ENCODE measurements at regions not wholly inside any gene's neighbourhood (a gene's known extent, or its start where the extent isn't known, plus 50 kb on each side); places are given as distances from the start of the nearest gene placed in this dataset.

DNA sequence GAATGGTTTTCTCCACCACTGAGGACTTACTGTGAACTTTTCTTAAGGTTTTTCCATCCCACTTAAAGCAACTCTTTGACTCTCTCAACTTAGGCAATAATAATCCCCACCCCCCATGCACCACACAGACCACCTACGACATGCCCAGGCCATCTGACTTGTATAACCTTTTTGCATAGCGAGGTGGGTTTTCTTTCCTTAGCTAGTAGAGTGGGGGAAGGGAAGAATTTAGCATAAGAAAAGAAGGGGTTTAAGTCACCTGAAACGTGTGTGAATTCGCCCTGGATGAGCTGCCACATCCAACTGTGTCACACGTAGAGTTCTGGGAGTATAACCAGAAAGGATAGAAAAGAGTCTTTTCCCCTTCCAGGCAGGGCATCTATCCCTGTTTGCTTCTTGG, 262.7 kb downstream of the YTHDC2 start:
- intact Hi-C loops (cut with DNase I): no loop called here
- no peak for ATAC-seq (ENCODE audit: poor library complexity)
- DNase-seq: no peak

- ATAC-seq (ENCODE audit: poor library complexity): no peak
- intact Hi-C loops (cut with DNase I): no loop called here
- no peak for DNase-seq
These were observed 263.5 kb downstream of the YTHDC2 start for GRCh38 chr5:113776832-113777525.

GRCh38 chr5:113778147-113778546, 264.7 kb downstream of the YTHDC2 start:
- intact Hi-C loops (cut with DNase I): no loop called here
- ATAC-seq (ENCODE audit: poor library complexity) (no peak), DNase-seq (no peak)

DNA sequence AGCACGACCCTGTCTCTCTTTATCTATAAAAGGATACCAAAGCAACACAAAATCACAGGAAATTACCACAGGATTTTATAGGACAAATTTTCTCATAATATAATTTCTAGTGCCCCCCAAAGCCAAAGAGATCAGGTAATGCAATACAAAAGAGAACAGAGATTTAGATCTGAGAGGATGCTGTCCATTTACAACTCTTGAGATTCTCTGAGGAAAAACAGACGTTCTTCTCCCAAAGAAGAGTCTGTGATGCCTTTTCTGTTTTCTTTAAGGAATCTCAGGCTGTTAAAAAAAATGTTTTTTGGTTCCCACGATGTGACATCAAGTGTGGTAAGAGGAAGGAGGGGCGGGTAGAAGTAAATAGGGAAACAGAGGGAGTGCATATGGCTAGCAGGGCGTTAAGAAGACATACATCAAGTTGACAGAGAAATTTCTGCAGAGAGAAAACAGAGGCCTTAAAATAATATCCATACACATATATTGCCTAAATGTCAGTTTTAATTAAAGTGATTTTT, 274.7 kb downstream of the YTHDC2 start:
- DNase-seq (no peak), ATAC-seq (ENCODE audit: poor library complexity) (no peak)
- intact Hi-C loops (cut with DNase I): no loop called here

- ATAC-seq (ENCODE audit: poor library complexity): no peak
These were observed 276.3 kb downstream of the YTHDC2 start for GRCh38 chr5:113789769-113790168.

DNA sequence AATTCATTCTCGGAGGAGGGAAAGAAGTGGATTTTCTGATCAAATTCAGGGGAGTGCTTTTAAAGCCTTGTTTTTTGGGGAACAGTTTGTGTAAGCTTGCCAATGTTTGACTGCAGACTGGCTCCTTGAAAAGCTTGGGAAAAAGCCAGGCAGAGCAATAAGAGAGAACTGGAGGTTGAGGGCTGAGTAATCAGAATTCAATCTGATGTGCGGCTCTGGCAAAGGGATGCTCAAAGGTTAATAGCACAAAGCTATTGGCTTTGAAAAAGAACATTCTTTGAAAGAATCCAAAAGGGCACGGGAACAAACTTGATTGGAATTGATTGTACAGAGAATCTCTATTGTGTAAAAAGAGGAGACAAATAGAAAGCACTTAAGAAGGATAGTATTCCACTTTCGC, 279.3 kb downstream of the YTHDC2 start:
- no peak for DNase-seq
- no peak for ATAC-seq (ENCODE audit: poor library complexity)
- intact Hi-C loops (cut with DNase I): no loop called here

More at GRCh38 chr5:113789769-113790168, 276.3 kb downstream of the YTHDC2 start:
- DNase-seq: no peak
- intact Hi-C loops (cut with DNase I): no loop called here

GRCh38 chr5:113794981-113795380, 281.5 kb downstream of the YTHDC2 start:
- DNase-seq: no peak
- intact Hi-C loops (cut with DNase I): no loop called here
- ATAC-seq (ENCODE audit: poor library complexity): no peak

GRCh38 chr5:113800686-113801085, 287.2 kb downstream of the YTHDC2 start:
- no peak for DNase-seq

GRCh38 chr5:113804264-113804663, 290.8 kb downstream of the YTHDC2 start:
- ATAC-seq (ENCODE audit: poor library complexity) (no peak), DNase-seq (no peak)
- intact Hi-C loops (cut with DNase I): no loop called here

More at GRCh38 chr5:113800686-113801085, 287.2 kb downstream of the YTHDC2 start:
- ATAC-seq (ENCODE audit: poor library complexity): no peak
- intact Hi-C loops (cut with DNase I): no loop called here

DNA sequence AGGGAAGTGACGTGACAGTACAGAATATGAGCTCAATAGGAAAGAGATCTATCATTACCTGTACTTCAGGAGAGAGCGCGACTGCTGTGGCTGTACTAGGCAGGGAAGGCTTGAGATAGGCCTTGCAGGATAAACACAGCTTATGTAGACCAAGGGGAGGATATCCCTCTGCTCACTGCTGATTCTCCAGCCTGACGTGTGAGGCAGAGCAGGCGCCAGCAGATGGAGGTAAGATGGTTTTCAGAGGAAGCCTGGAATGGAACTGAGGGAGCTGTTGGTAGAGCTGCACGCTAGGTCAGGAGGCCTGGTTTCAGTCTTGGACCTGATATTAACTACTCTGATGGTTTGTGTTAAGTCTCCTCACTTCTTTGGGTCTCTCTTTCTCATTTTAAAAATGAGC, 291.4 kb downstream of the YTHDC2 start:
- no peak for ATAC-seq (ENCODE audit: poor library complexity)
- intact Hi-C loops (cut with DNase I): no loop called here

DNA sequence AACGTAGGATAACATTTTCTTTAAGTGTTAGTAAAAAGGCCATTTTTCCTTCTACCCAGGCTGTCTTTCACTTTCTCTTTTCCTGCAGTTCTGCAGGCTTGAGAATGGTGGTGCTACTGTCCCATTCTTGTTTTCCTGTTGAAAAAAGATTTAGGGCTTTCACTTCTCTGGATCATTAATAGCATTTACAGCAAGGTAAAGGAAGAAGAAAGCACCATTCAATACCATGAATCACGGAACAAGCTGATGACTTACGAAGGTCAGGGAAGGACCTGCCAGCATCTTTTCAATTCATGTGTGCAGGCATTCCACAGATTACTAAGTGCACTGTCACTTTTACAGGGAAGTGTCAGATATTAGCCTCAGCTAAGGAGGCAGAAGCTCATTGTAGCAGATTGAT, 292.8 kb downstream of the YTHDC2 start:
- intact Hi-C loops (cut with DNase I): no loop called here
- DNase-seq: no peak
- no peak for ATAC-seq (ENCODE audit: poor library complexity)

More for the DNA sequence above, 291.4 kb downstream of the YTHDC2 start:
- DNase-seq: no peak

DNA sequence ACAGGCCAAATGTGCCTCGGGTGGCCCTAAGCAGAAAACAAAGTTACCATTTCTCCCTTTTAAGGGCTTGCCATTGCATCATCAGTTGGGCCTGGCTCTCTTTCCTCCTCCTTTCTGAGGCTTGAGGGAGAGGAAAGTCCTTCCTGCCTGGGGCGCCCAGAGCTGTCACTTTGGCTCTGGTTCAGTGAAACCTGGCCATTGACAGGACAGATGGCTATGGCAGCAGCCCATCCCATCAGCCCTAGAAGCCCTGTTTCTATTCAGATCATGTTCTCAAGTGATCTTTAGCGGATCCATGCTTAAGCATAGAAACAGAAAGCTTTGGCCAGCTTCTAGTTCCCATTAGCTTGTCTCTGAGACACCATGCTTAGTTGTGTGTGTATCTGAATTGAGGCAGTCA, 293.4 kb downstream of the YTHDC2 start:
- ATAC-seq (ENCODE audit: poor library complexity) (peak; percentile 78), DNase-seq (peak; percentile 37)
- intact Hi-C loops (cut with DNase I): no loop called here

GRCh38 chr5:113807427-113807991, 294.0 kb downstream of the YTHDC2 start:
- ATAC-seq (ENCODE audit: poor library complexity) (peak; percentile 58), DNase-seq (no peak)
- intact Hi-C loops (cut with DNase I): no loop called here

DNA sequence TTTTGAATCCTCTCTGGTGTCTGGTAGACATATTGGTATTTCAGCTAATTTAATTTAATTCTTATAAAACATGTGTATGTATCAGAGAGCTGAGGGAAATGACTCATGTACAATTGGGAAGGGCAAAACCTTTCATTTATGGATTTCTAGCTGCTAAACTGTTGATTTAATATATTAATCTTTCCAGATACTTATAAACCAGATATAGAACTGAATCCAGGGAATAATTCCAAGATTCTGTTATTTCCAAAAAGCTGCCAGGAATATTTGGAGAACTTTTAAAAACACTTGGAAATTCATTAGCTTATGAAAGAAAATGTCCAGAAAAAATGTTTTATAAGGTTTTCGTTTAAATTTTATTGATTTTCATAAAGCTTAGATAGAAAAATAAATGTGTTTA, 295.5 kb downstream of the YTHDC2 start:
- ATAC-seq (ENCODE audit: poor library complexity) (no peak), DNase-seq (no peak)
- intact Hi-C loops (cut with DNase I): no loop called here

DNA sequence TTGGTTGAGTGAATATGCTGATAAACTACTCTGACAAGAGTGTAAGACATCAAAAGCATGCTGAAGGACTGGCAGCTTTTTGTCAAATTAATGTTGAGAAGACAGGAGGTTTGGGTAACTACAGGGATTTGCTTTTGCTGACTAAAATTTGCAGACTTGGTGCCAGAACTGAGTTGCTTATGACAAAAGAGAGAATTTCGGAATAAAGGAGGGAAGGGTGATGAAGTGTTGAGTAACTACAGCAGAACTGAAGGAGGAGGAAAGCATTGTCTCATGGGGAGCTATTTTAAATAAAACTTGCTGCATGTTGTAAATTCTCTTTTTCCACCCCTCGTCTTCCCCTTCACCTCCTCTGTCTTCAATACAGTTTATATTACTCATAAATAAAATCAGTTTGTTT, 296.1 kb downstream of the YTHDC2 start:
- intact Hi-C loops (cut with DNase I): no loop called here
- ATAC-seq (ENCODE audit: poor library complexity) (no peak), DNase-seq (no peak)

DNA sequence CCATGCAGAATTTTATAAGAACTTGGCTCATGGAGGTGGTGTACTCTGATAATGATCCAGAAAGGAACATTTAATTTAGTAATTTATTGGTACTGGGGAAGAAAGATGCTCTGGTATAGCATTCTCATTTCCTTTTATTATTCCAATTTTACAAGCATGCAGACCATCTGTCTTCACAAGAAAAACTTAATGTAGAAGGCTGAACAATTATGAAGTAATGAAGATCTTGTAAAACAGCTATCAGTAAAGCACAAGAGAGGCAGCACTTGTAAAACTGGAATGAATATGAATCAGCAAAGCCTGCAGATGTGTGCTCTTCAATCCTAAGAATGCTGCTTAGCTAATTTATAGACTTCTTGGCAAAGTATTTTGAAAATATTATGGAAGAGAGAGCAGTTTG, 300.0 kb downstream of the YTHDC2 start:
- intact Hi-C loops (cut with DNase I): no loop called here

GRCh38 chr5:113817683-113818082, 304.2 kb downstream of the YTHDC2 start:
- DNase-seq (no peak), ATAC-seq (ENCODE audit: poor library complexity) (no peak)
- intact Hi-C loops (cut with DNase I): no loop called here

More for the DNA sequence above, 300.0 kb downstream of the YTHDC2 start:
- DNase-seq: no peak
- no peak for ATAC-seq (ENCODE audit: poor library complexity)

- ATAC-seq (ENCODE audit: poor library complexity): no peak
- intact Hi-C loops (cut with DNase I): no loop called here
- no peak for DNase-seq
These were observed 310.2 kb downstream of the YTHDC2 start for GRCh38 chr5:113823696-113824095.

GRCh38 chr5:113824307-113824706, 310.8 kb downstream of the YTHDC2 start:
- no peak for DNase-seq
- no peak for ATAC-seq (ENCODE audit: poor library complexity)
- intact Hi-C loops (cut with DNase I): no loop called here

DNA sequence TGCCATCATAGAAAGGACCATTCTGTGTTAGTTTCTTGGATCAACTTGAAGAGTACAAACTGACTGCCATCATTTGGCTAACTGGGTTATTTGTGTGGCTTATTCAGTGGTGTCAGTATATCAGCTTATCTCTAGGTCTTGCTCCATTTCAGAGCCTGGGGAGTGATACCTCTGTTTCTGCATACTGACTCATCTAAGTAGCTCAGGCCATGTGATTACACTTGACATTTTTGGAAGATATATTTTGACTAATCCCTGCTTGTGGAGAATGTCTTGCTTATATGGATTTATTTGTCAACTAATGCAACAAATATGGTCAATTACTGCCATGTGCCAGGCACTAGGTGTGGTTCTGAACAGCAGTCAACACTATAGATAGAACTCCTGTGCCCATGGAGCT, 311.7 kb downstream of the YTHDC2 start:
- intact Hi-C loops (cut with DNase I): no loop called here
- ATAC-seq (ENCODE audit: poor library complexity): no peak
- DNase-seq: no peak

Data from Right ventricle myocardium superior (tissue), 1 donor.